ENCODE measurements at regions not wholly inside any gene's neighbourhood (a gene's known extent, or its start where the extent isn't known, plus 50 kb on each side); places are given as distances from the start of the nearest gene placed in this dataset.

- dilution Hi-C loops (cut with HindIII; ENCODE audit: low sequenced_read_pairs, unreplicated experiment) (no loop called here), in situ Hi-C loops (cut with MboI; ENCODE audit: low sequenced_read_pairs) (no loop called here), intact Hi-C loops (cut with micrococcal nuclease) (no loop called here)
- Histone ChIP-seq H3K36me3 (ENCODE audit: control insufficient read depth, insufficient read depth, low read length) (no peaks in the 10 kb centered on the region), H2BK15ac (ENCODE audit: low read depth, low read length) (no peak overlapping the region), H3K14ac (replicated peaks; ENCODE audit: low read depth, low read length) (no peak overlapping the region), H3K27me3 (ENCODE audit: control insufficient read depth, insufficient read depth, low read length) (peaks cover 1% of the 10 kb centered on the region), H3K18ac (ENCODE audit: low read depth, low read length) (no peak overlapping the region), H3K4me2 (ENCODE audit: low read depth, low read length) (no peak overlapping the region), H3K9ac (ENCODE audit: low read depth, low read length) (no peak overlapping the region), H4K20me1 (ENCODE audit: insufficient read depth, low read length) (no peaks in the 10 kb centered on the region), H4K5ac (ENCODE audit: low read depth, low read length) (no peak overlapping the region), H2AFZ (replicated peaks; ENCODE audit: low read length, poor library complexity) (no peak overlapping the region), H4K91ac (ENCODE audit: insufficient read depth, low read depth, low read length) (no peak overlapping the region), H3K4ac (ENCODE audit: low read depth, low read length) (no peak overlapping the region), H3K4me3 (ENCODE audit: insufficient read depth, low read depth, low read length) (no peak overlapping the region), H2BK120ac (ENCODE audit: low read depth, low read length) (no peak overlapping the region), H3K4me1 (ENCODE audit: control insufficient read depth, insufficient read depth, low read length) (peaks cover 4% of the 10 kb centered on the region), H3K56ac (ENCODE audit: extremely low read depth, insufficient read depth, low read length) (no peak overlapping the region), H3K27ac (ENCODE audit: insufficient read depth, low read length) (no peak overlapping the region), H3K9me3 (ENCODE audit: control insufficient read depth, insufficient read depth, low read length) (no peaks in the 10 kb centered on the region), H3K23ac (ENCODE audit: low read depth, low read length) (no peak overlapping the region), H2BK5ac (ENCODE audit: low read depth, low read length, poor library complexity, severe bottlenecking) (no peak overlapping the region), H2BK20ac (ENCODE audit: low read depth, low read length) (no peak overlapping the region), H3K79me1 (ENCODE audit: low read depth in 1 of 2, low read length in 2 of 2) (no peaks in the 10 kb centered on the region), H2AK9ac (replicated peaks; ENCODE audit: low read depth, low read length, poor library complexity) (no peak overlapping the region), H4K8ac (ENCODE audit: low read depth in 2 of 2, low read length in 2 of 2) (no peak overlapping the region), H3K9me1 (ENCODE audit: insufficient read depth, low read length) (peaks cover 5% of the 10 kb centered on the region; the same call in 1 of the 2 replicates), H2AK5ac (ENCODE audit: low read depth, low read length) (no peak overlapping the region)
- ChIA-PET CTCF (no interaction called here), POLR2A (ENCODE audit: unreplicated experiment) (no interaction called here)
- ATAC-seq (ENCODE audit: low read depth) (no peak), DNase-seq (no peak)
- no TSS peak for BruUV-seq (replicated peaks)
- WGBS, 2 experiments (ENCODE audit: extremely low coverage in 2 of 2, insufficient read length in 1 of 2), result no CpG with 5 or more reads among the region's 2 CpGs
- no peak for TF ChIP-seq FOS (IDR thresholded peaks at IDR 0.05; ENCODE audit: low read depth, low read length)
- no peak for TF ChIP-seq RAD21 (IDR thresholded peaks at IDR 0.05; ENCODE audit: low read length)
- TF ChIP-seq USF2 (IDR thresholded peaks at IDR 0.05; ENCODE audit: low read depth, low read length), result no peak
- TF ChIP-seq MAZ (IDR thresholded peaks at IDR 0.05; ENCODE audit: borderline replicate concordance, low read depth, low read length), result no peak
Measured at GRCh38 chr5:72647806-72648205, 140.6 kb upstream of the ZNF366 start.
